Suprapubic skin (tissue), 4 donors: ENCODE measurements at regions not wholly inside any gene's neighbourhood (a gene's known extent, or its start where the extent isn't known, plus 50 kb on each side); places are given as distances from the start of the nearest gene placed in this dataset.

Experiments
- EP300 ChIP-seq: sonication (generic); formaldehyde crosslinking; IDR thresholded peaks from one replicate; pipeline ENCODE4 v1.6.1; 2017; ENCODE audit warnings: antibody characterized with exemption
- POLR2A ChIP-seq, 2 donors: fragments of 450-650 bp; IDR thresholded peaks; one replicate each; pipeline ENCODE4 v1.6.1; 2017; ENCODE audit warnings: antibody characterized with exemption in 2 of 2, mild to moderate bottlenecking in 2 of 2, moderate library complexity in 2 of 2
- POLR2AphosphoS5 ChIP-seq, 3 donors: sonication (generic); formaldehyde crosslinking; IDR thresholded peaks; one replicate each; pipeline ENCODE4 v1.6.1; 2017; ENCODE audit warnings: antibody characterized with exemption in 3 of 3

GRCh38 chr7:17481118-17481517 is 182.7 kb downstream of the AHR start:
- TF ChIP-seq POLR2A (IDR thresholded peaks at IDR 0.05): no peak
- TF ChIP-seq POLR2AphosphoS5 (IDR thresholded peaks at IDR 0.05): no peak
- no peak for TF ChIP-seq EP300
